ENCODE measurements at regions not wholly inside any gene's neighbourhood (a gene's known extent, or its start where the extent isn't known, plus 50 kb on each side); places are given as distances from the start of the nearest gene placed in this dataset.

- 80% methylated on average over 1 of the region's 1 CpG for WGBS (ENCODE audit: insufficient coverage)
- Mint-ChIP-seq H3K36me3 (peaks cover 5 to 8% of the 10 kb centered on the region in 2 donors), H3K27ac (no peak overlapping the region), H3K9me3 (peaks cover 0 to 2% (median 1%) of the 10 kb centered on the region in 7 donors), H3K27me3 (ENCODE audit: low read depth in 3 of 3) (peaks cover 0 to 2% (median 0%) of the 10 kb centered on the region in 3 donors), H3K4me3 (no peak overlapping the region), H3K4me1 (no peaks in the 10 kb centered on the region)
- Histone ChIP-seq H3K4me1 (ENCODE audit: control insufficient read depth in 1 of 2, insufficient read depth in 2 of 2, low read length in 2 of 2) (no peaks in the 10 kb centered on the region), H3K4me3 (replicated peaks in 1 of 3; ENCODE audit: low read depth in 2 of 3, low read length in 3 of 3) (no peak overlapping the region), H3K36me3 (replicated peaks in 1 of 2; ENCODE audit: control insufficient read depth in 1 of 2, insufficient read depth in 2 of 2, low read length in 2 of 2) (no peaks in the 10 kb centered on the region), H3K27me3 (ENCODE audit: control insufficient read depth in 2 of 2, insufficient read depth in 2 of 2, low read length in 2 of 2) (no peaks in the 10 kb centered on the region), H2AFZ (ENCODE audit: insufficient read depth, low read depth, low read length, poor library complexity, severe bottlenecking) (no peak overlapping the region), H4K20me1 (ENCODE audit: insufficient read depth, low read length) (no peaks in the 10 kb centered on the region), H3K9me3 (replicated peaks in 1 of 2; ENCODE audit: control insufficient read depth in 1 of 2, insufficient read depth in 1 of 2, low read length in 2 of 2) (no peaks in the 10 kb centered on the region), H3K79me2 (ENCODE audit: insufficient read depth, low read length) (no peaks in the 10 kb centered on the region), H3K27ac (ENCODE audit: low read depth in 1 of 2, low read length in 2 of 2) (no peak overlapping the region), H3K9ac (ENCODE audit: insufficient read depth, low read length, poor library complexity, severe bottlenecking) (no peak overlapping the region), H3K4me2 (replicated peaks; ENCODE audit: extremely low read depth, low read length, poor library complexity, severe bottlenecking) (no peak overlapping the region)
- DNase-seq: no peak
- no peak for TF ChIP-seq CTCF (IDR thresholded peaks at IDR 0.05)
- intact Hi-C loops (cut with micrococcal nuclease): no loop called here
Observed at GRCh38 chr15:99842071-99842470, 108.8 kb upstream of the LYSMD4 start.

- Mint-ChIP-seq H3K4me3 (no peak overlapping the region), H3K27me3 (ENCODE audit: low read depth in 3 of 3) (no peaks in the 10 kb centered on the region), H3K9me3 (peaks cover 2 to 16% (median 8%) of the 10 kb centered on the region in 7 donors), H3K27ac (no peak overlapping the region), H3K4me1 (no peaks in the 10 kb centered on the region), H3K36me3 (peaks cover 0 to 3% of the 10 kb centered on the region in 2 donors)
- DNase-seq: no peak
- H3K9ac ChIP-seq (ENCODE audit: insufficient read depth, low read length, poor library complexity, severe bottlenecking): no peak overlapping the region
- no peaks in the 10 kb centered on the region for H3K9me3 ChIP-seq (replicated peaks in 1 of 2; ENCODE audit: control insufficient read depth in 1 of 2, insufficient read depth in 1 of 2, low read length in 2 of 2)
- H3K27ac ChIP-seq (ENCODE audit: low read depth in 1 of 2, low read length in 2 of 2): no peak overlapping the region
- H3K79me2 ChIP-seq (ENCODE audit: insufficient read depth, low read length): no peaks in the 10 kb centered on the region
- no peak for TF ChIP-seq CTCF (IDR thresholded peaks at IDR 0.05)
- no peak overlapping the region for H3K4me2 ChIP-seq (replicated peaks; ENCODE audit: extremely low read depth, low read length, poor library complexity, severe bottlenecking)
- H3K27me3 ChIP-seq (ENCODE audit: control insufficient read depth in 2 of 2, insufficient read depth in 2 of 2, low read length in 2 of 2): no peaks in the 10 kb centered on the region
- no peak overlapping the region for H3K4me3 ChIP-seq (replicated peaks in 1 of 3; ENCODE audit: low read depth in 2 of 3, low read length in 3 of 3)
- H3K4me1 ChIP-seq (ENCODE audit: control insufficient read depth in 1 of 2, insufficient read depth in 2 of 2, low read length in 2 of 2): no peaks in the 10 kb centered on the region
- H4K20me1 ChIP-seq (ENCODE audit: insufficient read depth, low read length): no peaks in the 10 kb centered on the region
- no peaks in the 10 kb centered on the region for H3K36me3 ChIP-seq (replicated peaks in 1 of 2; ENCODE audit: control insufficient read depth in 1 of 2, insufficient read depth in 2 of 2, low read length in 2 of 2)
- H2AFZ ChIP-seq (ENCODE audit: insufficient read depth, low read depth, low read length, poor library complexity, severe bottlenecking): no peak overlapping the region
- 100% methylated on average over 3 of the region's 4 CpGs for WGBS (ENCODE audit: insufficient coverage)
- intact Hi-C loops (cut with micrococcal nuclease): no loop called here
Observed at GRCh38 chr15:99826157-99826780, 93.0 kb upstream of the LYSMD4 start.

Measured in CD14-positive monocyte (primary cell).